HepG2 (cell line): ENCODE measurements at regions not wholly inside any gene's neighbourhood (a gene's known extent, or its start where the extent isn't known, plus 50 kb on each side); places are given as distances from the start of the nearest gene placed in this dataset.

Experiments used
- ATAC-seq: fragments of 200-7000 bp; cut with Tn5 transposase; 3 replicates; pipeline ENCODE4 v1.9.1; 2020; ENCODE audit warnings: mild to moderate bottlenecking, moderate library complexity
- BruUV-seq: library from RNA; stranded (reverse); fragments of 400-500 nt; replicated peaks from 2 replicates; lab custom pipeline; 2021; lab: Mats Ljungman, UMichigan
- CTCF ChIA-PET: fragments of 300-600 bp; formaldehyde crosslinking; extraction: SDS; loops from one replicate; lab custom pipeline; 2021; ENCODE audit warnings: low total read pairs, inconsistent platforms, low intra/inter-chr PET ratio; lab: Yijun Ruan, JAX
- POLR2A ChIA-PET: fragments of 350-600 bp; sonication (Branson Sonifier 250); formaldehyde crosslinking; loops from one replicate; lab custom pipeline; 2020; ENCODE audit warnings: antibody characterized with exemption, inconsistent platforms; lab: Yijun Ruan, JAX
- DNase-seq: peaks from one replicate; pipeline ENCODE4 v3.0.0-alpha.2; 2015; ENCODE audit warnings: low spot score
- FAIRE-seq: peaks from 3 replicates; lab custom pipeline; 2011; peaks lifted over from hg19 to GRCh38; lab: Jason Lieb, UNC
- H2AFZ ChIP-seq: one replicate; pipeline ENCODE4 v1.6.1; 2011; ENCODE audit warnings: low read length, inconsistent platforms
- H3K27ac ChIP-seq: fragments of 300-600 bp; 3 replicates; pipeline ENCODE4 v1.8.0; 2011; ENCODE audit warnings: mixed run types, mild to moderate bottlenecking, mixed read lengths, low read length, inconsistent platforms; ENCODE audit not compliant: insufficient read depth; ENCODE audit errors: extremely low read length
- H3K27me3 ChIP-seq, 2 experiments: fragments of 200-600 bp in 1 of 2; 2 replicates in 1 of 2; 3 replicates in 1 of 2; pipeline versions ENCODE4 v1.6.0 to v1.8.0; 2011; ENCODE audit warnings: low read length in 2 of 2, mild to moderate bottlenecking in 2 of 2, moderate library complexity in 2 of 2, inconsistent platforms in 1 of 2; ENCODE audit not compliant: insufficient read depth in 2 of 2, control insufficient read depth in 1 of 2
- H3K36me3 ChIP-seq, 2 experiments: fragments of 200-600 bp in 1 of 2; replicated peaks in 1 of 2; 2 replicates in 1 of 2; 3 replicates in 1 of 2; pipeline versions ENCODE4 v1.5.1 to v1.8.0; 2011; ENCODE audit warnings: low read length in 2 of 2, inconsistent platforms in 1 of 2; ENCODE audit not compliant: insufficient read depth in 2 of 2, control insufficient read depth in 1 of 2
- H3K4me1 ChIP-seq: 2 replicates; pipeline ENCODE4 v1.5.1; 2012; ENCODE audit warnings: low read length, inconsistent platforms; ENCODE audit not compliant: insufficient read depth
- H3K4me2 ChIP-seq: 2 replicates; pipeline ENCODE4 v1.6.0; 2011; ENCODE audit warnings: low read depth, low read length, inconsistent platforms
- H3K4me3 ChIP-seq, 3 experiments: fragments of 200-600 bp in 1 of 3; sonication (generic), shearing (Covaris generic) in 1 of 3; replicated peaks in 1 of 3; 2 replicates each; pipeline ENCODE4 v1.5.1; 2011 to 2016; ENCODE audit warnings: low read length in 3 of 3, inconsistent platforms in 2 of 3, low read depth in 2 of 3, mild to moderate bottlenecking in 2 of 3, control low read depth in 1 of 3, mixed read lengths in 1 of 3; ENCODE audit not compliant: insufficient read depth in 1 of 3
- H3K79me2 ChIP-seq: one replicate; pipeline ENCODE4 v1.6.1; 2011; ENCODE audit warnings: low read length, inconsistent platforms; ENCODE audit not compliant: insufficient read depth
- H3K9ac ChIP-seq: 2 replicates; pipeline ENCODE4 v1.6.0; 2011; ENCODE audit warnings: mild to moderate bottlenecking, low read depth, low read length, inconsistent platforms; ENCODE audit not compliant: insufficient read depth
- H3K9me3 ChIP-seq: 2 replicates; pipeline ENCODE4 v1.5.1; 2012; ENCODE audit warnings: mild to moderate bottlenecking, low read length
- H4K20me1 ChIP-seq: 2 replicates; pipeline ENCODE4 v1.6.0; 2011; ENCODE audit warnings: inconsistent platforms, mild to moderate bottlenecking, low read length, moderate library complexity; ENCODE audit not compliant: insufficient read depth
- BCL3 ChIP-seq: sonication (generic); formaldehyde crosslinking; IDR thresholded peaks from 2 replicates; pipeline ENCODE4 v1.5.1; 2020; ENCODE audit warnings: mild to moderate bottlenecking, missing genetic modification reagents, moderate library complexity
- BCL6 ChIP-seq: IDR thresholded peaks from 2 replicates; pipeline ENCODE4 v1.6.1; 2016; ENCODE audit warnings: missing genetic modification reagents, missing compliant biosample characterization
- EHMT2 ChIP-seq: fragments of 200-600 bp; sonication (generic); IDR thresholded peaks from 2 replicates; pipeline ENCODE4 v1.7.0; 2017; ENCODE audit warnings: antibody characterized with exemption, low read depth, low read length, borderline replicate concordance
- GABPA ChIP-seq, 2 experiments: IDR thresholded peaks; 2 replicates each; pipeline ENCODE4 v1.6.1; 2011 to 2016; ENCODE audit warnings: low read depth in 2 of 2, low read length in 1 of 2, missing biosample characterization in 1 of 2, missing genetic modification characterization in 1 of 2
- GABPB1 ChIP-seq: IDR thresholded peaks from 2 replicates; pipeline ENCODE4 v1.6.1; 2016; ENCODE audit warnings: mild to moderate bottlenecking, missing genetic modification reagents, moderate library complexity, missing compliant biosample characterization
- PCBP1 ChIP-seq: fragments of 200-400 bp; formaldehyde crosslinking; IDR thresholded peaks from 2 replicates; pipeline ENCODE4 v1.6.1; 2017; ENCODE audit warnings: mild to moderate bottlenecking, low read depth, low read length, borderline replicate concordance
- RBFOX2 ChIP-seq: fragments of 200-400 bp; formaldehyde crosslinking; IDR thresholded peaks from 2 replicates; pipeline ENCODE4 v1.6.1; 2017; ENCODE audit warnings: low read depth, mild to moderate bottlenecking, low read length
- SMC3 ChIP-seq: IDR thresholded peaks from 2 replicates; pipeline ENCODE4 v1.6.1; 2011; ENCODE audit warnings: low read length, improper control_type of control experiment
- TARDBP ChIP-seq: sonication (generic); formaldehyde crosslinking; IDR thresholded peaks from 2 replicates; pipeline ENCODE4 v1.8.0; 2022; ENCODE audit warnings: mild to moderate bottlenecking, missing genetic modification reagents
- ZKSCAN1 ChIP-seq: fragments of 150-350 bp; IDR thresholded peaks from 2 replicates; pipeline ENCODE4 v1.6.1; 2014; ENCODE audit warnings: low read length
- ZNF136 ChIP-seq: sonication (generic); formaldehyde crosslinking; IDR thresholded peaks from 2 replicates; pipeline ENCODE4 v1.8.1; 2022; ENCODE audit warnings: low read depth, mild to moderate bottlenecking, moderate library complexity, missing genetic modification reagents
- ZNF180 ChIP-seq: sonication (generic); formaldehyde crosslinking; IDR thresholded peaks from 2 replicates; pipeline ENCODE4 v1.4.0; 2020; ENCODE audit warnings: low read depth, missing genetic modification reagents, borderline replicate concordance
- ZNF205 ChIP-seq: IDR thresholded peaks from 2 replicates; pipeline ENCODE4 v1.6.1; 2018; ENCODE audit warnings: missing biosample characterization, missing genetic modification reagents
- WGBS: methylation state at CpG from one replicate; pipeline ENCODE4 v1.1.6; 2017; ENCODE audit warnings: low lambda C conversion rate; 5-methylcytosine and 5-hydroxymethylcytosine counted together
- in situ Hi-C: cut with HindIII; loops from 2 replicates; pipeline ENCODE4 v1.10.0; 2017; ENCODE audit warnings: low pct_unique_long_range_greater_than_20kb; ENCODE audit not compliant: extremely low pct_ligation_motif_present
- intact Hi-C: fragments of 100-400 bp; cut with micrococcal nuclease; formaldehyde crosslinking; loops from one replicate; pipeline ENCODE4 v1.10.0; 2022; ENCODE audit not compliant: unreplicated experiment
- TF ChIP-seq, protein P1 (sequence below): sonication (generic); formaldehyde crosslinking; IDR thresholded peaks from 2 replicates; pipeline ENCODE4 v1.4.0; 2020; ENCODE audit warnings: missing genetic modification reagents
- TF ChIP-seq, protein P2 (sequence below), 2 experiments: sonication (generic) in 1 of 2; formaldehyde crosslinking in 1 of 2; IDR thresholded peaks; 2 replicates each; pipeline versions ENCODE4 v1.5.1 to v1.6.1; 2011 to 2020; ENCODE audit warnings: borderline replicate concordance in 1 of 2, low read depth in 1 of 2, low read length in 1 of 2, mild to moderate bottlenecking in 1 of 2, missing genetic modification reagents in 1 of 2, moderate library complexity in 1 of 2
- TF ChIP-seq, protein P3 (sequence below): IDR thresholded peaks from 2 replicates; pipeline ENCODE4 v1.6.1; 2016; ENCODE audit warnings: missing biosample characterization, missing genetic modification reagents, low read depth

DNA sequence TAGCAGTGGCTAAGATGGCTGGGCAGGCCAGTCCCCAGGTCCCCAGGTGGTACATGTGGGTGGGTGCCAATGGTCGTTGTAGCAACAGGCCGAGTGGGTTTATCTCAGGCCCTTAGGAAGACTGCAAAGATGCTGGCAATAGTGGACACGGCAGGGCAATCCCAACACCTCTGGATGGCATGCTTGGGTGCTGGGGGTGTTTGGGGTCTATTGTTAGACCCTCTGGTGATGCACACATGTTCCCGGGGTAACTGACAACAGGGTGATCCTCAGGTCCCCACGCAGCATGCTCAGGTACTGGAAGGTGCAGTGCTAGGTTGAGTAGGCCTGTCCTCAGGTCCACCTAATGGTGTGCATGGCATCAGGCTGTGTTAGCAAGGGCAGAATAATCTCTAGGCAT is 267.5 kb downstream of the ANKRD50 start (continued):
- TF ChIP-seq ZNF136 = no peak
- no peak for TF ChIP-seq ZKSCAN1
- TF ChIP-seq PCBP1 = no peak
- no peak for TF ChIP-seq ZNF205 (CRISPR knock-in tag)
- TF ChIP-seq, protein P1, sequence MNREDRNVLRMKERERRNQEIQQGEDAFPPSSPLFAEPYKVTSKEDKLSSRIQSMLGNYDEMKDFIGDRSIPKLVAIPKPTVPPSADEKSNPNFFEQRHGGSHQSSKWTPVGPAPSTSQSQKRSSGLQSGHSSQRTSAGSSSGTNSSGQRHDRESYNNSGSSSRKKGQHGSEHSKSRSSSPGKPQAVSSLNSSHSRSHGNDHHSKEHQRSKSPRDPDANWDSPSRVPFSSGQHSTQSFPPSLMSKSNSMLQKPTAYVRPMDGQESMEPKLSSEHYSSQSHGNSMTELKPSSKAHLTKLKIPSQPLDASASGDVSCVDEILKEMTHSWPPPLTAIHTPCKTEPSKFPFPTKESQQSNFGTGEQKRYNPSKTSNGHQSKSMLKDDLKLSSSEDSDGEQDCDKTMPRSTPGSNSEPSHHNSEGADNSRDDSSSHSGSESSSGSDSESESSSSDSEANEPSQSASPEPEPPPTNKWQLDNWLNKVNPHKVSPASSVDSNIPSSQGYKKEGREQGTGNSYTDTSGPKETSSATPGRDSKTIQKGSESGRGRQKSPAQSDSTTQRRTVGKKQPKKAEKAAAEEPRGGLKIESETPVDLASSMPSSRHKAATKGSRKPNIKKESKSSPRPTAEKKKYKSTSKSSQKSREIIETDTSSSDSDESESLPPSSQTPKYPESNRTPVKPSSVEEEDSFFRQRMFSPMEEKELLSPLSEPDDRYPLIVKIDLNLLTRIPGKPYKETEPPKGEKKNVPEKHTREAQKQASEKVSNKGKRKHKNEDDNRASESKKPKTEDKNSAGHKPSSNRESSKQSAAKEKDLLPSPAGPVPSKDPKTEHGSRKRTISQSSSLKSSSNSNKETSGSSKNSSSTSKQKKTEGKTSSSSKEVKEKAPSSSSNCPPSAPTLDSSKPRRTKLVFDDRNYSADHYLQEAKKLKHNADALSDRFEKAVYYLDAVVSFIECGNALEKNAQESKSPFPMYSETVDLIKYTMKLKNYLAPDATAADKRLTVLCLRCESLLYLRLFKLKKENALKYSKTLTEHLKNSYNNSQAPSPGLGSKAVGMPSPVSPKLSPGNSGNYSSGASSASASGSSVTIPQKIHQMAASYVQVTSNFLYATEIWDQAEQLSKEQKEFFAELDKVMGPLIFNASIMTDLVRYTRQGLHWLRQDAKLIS (CRISPR knock-in tag) = no peak
- TF ChIP-seq BCL6 (CRISPR knock-in tag) = no peak

DNA sequence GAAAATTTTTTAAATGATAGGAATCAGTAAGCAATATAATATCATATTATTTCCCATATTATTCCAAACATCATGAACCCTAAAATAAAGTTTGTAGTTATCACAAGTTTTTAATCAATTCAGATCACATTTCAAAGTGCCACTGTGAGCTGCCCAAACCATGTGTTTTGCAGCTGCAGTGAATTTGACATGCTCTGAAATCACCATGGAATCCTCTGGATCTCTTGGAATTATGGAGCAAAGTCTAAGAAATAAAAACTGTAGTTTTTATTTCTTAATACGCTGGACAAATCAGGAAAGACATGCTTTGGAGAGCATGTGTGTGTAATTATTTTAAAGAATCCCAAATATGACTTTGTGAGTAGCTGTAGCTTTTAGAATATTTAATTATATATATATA is 262.7 kb downstream of the ANKRD50 start:
- H3K79me2 ChIP-seq = no peaks in the 10 kb centered on the region
- FAIRE-seq = no peak
- no TSS peak for BruUV-seq
- no peaks in the 10 kb centered on the region for H3K27me3 ChIP-seq
- WGBS = 6% methylated on average over 1 of the region's 1 CpG
- ChIA-PET CTCF (no interaction called here), POLR2A (no interaction called here)
- H3K36me3 ChIP-seq = no peaks in the 10 kb centered on the region
- H3K9me3 ChIP-seq = peaks cover 18% of the 10 kb centered on the region
- H3K4me3 ChIP-seq = no peak overlapping the region
- no peaks in the 10 kb centered on the region for H4K20me1 ChIP-seq
- no peak overlapping the region for H3K4me2 ChIP-seq
- no peaks in the 10 kb centered on the region for H3K4me1 ChIP-seq
- in situ Hi-C loops = no loop called here
- DNase-seq = no peak
- no peak for ATAC-seq
- intact Hi-C loops = no loop called here
- no peak overlapping the region for H3K9ac ChIP-seq
- no peak overlapping the region for H3K27ac ChIP-seq
- no peak overlapping the region for H2AFZ ChIP-seq
- TF ChIP-seq, protein P2, sequence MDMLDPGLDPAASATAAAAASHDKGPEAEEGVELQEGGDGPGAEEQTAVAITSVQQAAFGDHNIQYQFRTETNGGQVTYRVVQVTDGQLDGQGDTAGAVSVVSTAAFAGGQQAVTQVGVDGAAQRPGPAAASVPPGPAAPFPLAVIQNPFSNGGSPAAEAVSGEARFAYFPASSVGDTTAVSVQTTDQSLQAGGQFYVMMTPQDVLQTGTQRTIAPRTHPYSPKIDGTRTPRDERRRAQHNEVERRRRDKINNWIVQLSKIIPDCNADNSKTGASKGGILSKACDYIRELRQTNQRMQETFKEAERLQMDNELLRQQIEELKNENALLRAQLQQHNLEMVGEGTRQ (IDR thresholded peaks at IDR 0.05; ENCODE audit: low read depth, low read length) = no peak
- TF ChIP-seq, protein P2 (CRISPR knock-in tag; IDR thresholded peaks at IDR 0.05; ENCODE audit: borderline replicate concordance) = no peak
- TF ChIP-seq GABPB1 (CRISPR knock-in tag) (no peak), RBFOX2 (no peak), SMC3 (no peak), GABPA (IDR thresholded peaks at IDR 0.05; ENCODE audit: low read depth, low read length) (no peak), GABPA (CRISPR knock-in tag; IDR thresholded peaks at IDR 0.05; ENCODE audit: low read depth) (no peak), BCL3 (CRISPR knock-in tag) (no peak), ZNF180 (CRISPR knock-in tag) (no peak), EHMT2 (no peak), TARDBP (CRISPR knock-in tag) (no peak)
- TF ChIP-seq, protein P3, sequence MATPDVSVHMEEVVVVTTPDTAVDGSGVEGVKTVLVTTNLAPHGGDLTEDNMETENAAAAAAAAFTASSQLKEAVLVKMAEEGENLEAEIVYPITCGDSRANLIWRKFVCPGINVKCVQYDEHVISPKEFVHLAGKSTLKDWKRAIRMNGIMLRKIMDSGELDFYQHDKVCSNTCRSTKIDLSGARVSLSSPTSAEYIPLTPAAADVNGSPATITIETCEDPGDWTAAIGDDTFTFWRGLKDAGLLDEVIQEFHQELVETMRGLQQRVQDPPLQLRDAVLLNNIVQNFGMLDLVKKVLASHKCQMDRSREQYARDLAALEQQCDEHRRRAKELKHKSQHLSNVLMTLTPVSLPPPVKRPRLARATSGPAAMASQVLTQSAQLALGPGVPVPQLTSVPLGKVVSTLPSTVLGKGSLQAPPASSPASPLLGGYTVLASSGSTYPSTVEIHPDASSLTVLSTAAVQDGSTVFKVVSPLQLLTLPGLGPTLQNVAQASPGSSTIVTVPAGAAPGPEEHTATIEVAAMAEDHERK (CRISPR knock-in tag) = no peak
